ENCODE measurements at regions not wholly inside any gene's neighbourhood (a gene's known extent, or its start where the extent isn't known, plus 50 kb on each side); places are given as distances from the start of the nearest gene placed in this dataset.

DNA sequence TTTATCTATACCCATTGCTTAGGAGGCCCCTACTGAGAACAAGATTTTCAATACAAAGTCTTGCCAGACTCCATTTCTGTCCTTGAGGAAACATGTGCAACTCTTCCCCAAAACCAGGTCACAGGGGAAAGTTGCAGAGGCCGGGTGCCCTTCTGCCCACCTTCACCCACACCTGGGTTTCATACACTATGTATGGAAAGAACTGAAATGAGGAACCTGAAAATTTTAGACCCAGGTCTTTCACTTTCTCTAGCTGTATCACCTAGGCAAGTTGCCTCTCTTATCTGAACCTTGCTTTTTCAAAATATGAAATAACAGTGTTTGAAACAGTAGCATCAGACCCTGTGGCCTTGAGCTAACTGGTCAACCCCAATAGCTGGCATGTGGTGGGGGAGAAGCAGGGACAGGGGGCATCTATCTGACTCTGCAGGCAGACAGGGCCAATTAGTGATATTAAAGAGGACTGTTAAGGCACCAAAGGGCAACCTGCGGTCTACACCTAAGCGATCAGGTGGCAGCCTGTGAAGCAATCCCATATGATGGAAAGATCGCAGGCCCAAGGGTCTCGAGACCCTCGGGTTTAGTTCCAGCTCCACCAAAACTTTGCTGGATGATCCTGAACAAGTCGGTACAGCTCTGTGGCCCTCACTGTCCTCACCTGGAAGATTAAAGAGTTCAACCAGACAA is 346.5 kb downstream of the BCL11B start:
- TF ChIP-seq, protein P1, sequence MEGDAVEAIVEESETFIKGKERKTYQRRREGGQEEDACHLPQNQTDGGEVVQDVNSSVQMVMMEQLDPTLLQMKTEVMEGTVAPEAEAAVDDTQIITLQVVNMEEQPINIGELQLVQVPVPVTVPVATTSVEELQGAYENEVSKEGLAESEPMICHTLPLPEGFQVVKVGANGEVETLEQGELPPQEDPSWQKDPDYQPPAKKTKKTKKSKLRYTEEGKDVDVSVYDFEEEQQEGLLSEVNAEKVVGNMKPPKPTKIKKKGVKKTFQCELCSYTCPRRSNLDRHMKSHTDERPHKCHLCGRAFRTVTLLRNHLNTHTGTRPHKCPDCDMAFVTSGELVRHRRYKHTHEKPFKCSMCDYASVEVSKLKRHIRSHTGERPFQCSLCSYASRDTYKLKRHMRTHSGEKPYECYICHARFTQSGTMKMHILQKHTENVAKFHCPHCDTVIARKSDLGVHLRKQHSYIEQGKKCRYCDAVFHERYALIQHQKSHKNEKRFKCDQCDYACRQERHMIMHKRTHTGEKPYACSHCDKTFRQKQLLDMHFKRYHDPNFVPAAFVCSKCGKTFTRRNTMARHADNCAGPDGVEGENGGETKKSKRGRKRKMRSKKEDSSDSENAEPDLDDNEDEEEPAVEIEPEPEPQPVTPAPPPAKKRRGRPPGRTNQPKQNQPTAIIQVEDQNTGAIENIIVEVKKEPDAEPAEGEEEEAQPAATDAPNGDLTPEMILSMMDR (IDR thresholded peaks at IDR 0.05; ENCODE audit: poor library complexity, severe bottlenecking): no peak
- TF ChIP-seq EP300 (conservative IDR thresholded peaks at IDR 0.05; ENCODE audit: poor library complexity, severe bottlenecking) (no peak), RAD21 (conservative IDR thresholded peaks at IDR 0.05) (no peak)

Measured in neural cell (in vitro differentiated cells).